Superior temporal gyrus (tissue), 1 donor: ENCODE measurements at regions not wholly inside any gene's neighbourhood (a gene's known extent, or its start where the extent isn't known, plus 50 kb on each side); places are given as distances from the start of the nearest gene placed in this dataset.

ENCODE experiments used
- DNase-seq: peaks from one replicate; pipeline ENCODE4 v3.0.0-alpha.2; 2016; ENCODE audit errors: extremely low spot score

DNA sequence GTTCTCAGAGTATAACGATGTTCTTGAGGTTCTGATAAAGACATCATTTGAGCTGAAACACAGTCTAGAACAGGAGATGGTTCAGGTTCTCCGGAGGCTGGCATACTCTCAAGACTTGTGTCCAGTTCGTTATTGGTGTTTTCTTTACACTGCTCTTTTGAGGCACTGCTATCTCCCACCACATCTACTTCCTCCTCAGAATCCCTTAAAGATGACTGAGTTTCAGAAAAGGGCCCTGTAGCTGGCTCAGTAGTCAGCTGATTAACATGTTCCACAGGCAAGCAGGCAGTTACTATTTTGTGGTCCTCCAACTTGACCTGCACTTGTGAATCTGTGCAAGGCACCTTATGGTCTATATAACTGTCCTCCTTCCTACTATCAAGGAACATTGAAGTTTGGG is 50.2 kb downstream of the ZZZ3 start:
- no peak for DNase-seq

DNA sequence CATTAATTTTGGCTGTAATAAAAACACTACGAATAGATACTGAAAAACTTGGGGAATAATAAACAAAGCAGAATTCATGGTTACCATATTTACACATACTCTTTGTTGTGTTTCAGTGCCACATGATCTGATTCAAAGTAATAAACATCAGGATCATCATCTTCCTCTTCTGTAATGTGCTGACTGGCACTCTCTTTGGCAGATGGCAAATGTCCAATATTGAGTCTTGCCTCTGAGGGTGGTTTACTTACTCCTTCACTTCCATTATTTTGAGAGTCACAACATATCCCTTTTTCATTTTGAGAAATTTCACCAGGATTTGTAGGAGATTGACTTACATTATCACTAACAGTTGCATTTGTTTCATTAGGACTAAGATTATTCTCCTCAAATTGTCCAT is 50.7 kb downstream of the ZZZ3 start:
- peak; percentile 31 for DNase-seq

DNA sequence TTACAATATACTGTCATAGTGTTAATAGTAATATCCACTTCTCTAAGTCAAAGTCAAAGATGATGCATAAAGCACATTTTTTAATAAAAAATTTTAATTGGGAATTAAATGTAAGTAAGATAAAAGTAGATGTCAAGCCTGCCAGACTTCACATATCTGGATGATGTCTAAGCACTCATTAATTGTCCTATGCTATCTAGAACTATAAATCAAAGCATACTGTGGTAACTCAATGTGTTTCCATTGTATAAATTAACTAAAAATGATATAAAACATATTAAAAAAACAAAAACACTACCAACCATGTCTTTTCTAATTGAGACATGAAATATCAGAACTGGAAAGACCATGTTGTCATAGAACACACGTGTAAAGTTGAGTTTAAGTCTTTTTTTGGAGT is 51.2 kb downstream of the ZZZ3 start:
- peak; percentile 8 for DNase-seq

DNA sequence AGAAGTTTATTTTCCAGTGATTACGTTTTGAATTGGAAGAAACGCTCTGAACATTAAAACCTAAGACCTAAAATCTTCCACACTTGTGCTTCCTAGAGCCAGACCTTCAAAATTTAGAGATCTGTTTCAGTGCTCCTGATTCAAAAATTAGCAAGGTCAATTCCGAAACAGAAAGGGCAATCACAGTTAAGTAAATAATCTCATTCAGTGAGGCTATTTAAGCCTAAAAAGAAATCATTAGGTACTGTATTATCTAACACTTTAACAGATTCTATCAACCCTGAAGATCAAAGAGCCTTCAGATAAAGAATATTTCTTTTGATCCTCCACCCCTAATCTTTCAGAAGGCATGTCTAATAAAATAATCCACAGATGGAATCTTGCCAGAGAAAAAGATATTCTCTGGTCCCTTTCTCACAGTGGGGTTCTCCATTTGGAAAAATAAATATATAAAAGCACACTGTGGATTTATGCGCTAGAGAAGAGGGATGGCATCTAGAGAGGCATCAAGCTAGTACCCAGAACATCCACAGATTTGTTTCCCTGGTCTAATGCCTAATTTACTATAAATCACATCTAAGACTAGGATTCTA is 54.4 kb downstream of the ZZZ3 start:
- DNase-seq = no peak

DNA sequence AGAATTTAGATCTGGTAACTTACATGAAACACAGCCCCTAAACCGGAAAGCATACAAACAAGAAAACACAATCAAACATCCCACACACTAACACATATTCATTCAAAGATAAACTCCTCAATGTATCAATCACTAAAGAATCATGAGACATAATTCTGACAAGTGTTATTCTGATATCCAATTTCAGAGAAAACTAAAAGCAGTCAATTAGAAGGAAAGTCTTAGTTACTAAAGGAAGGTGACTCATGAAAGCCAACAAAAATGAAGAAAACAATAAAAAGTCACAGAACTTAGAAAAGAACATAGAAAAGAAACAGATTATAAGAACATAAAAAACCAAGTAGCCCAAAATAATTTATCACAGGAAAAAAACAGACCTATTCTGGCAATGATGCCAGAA is 57.2 kb downstream of the ZZZ3 start:
- no peak for DNase-seq

DNA sequence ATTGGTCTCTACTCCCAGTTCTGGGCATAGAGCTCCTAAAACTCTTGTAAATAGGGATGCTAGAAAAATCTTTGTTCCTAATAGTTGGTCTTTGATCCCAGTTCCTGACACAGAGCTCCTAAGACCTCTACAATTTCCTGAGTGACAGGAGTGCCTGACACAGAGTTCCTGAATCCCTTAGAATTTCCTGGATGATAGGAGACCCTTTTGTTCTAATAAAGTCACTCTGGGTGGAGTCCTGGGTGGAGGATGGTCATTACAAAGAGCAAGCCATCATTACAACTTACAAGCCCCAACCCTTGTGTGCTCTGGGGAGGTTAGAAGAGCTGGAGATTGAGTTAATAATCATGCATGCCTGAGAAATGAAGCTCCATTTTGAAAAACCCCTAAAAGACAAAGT is 58.4 kb downstream of the ZZZ3 start:
- no peak for DNase-seq

DNA sequence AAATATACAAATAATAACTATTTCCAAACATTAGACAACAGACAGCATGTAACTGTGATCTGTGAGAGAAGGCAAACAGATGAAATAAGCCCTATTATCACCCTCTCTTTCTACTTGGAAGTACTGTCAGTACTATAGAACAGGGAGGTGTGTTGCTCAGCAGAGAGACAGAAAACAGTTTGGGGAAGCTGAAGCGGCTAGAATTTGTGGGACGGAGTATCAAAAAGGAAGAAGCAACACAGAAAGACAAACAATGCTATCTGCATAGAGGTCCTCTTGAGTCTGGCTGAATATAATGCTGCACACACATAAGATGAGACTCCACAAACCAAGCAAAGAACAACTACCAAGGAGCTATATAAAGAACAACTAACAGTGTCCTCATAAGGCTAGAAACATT is 59.4 kb downstream of the ZZZ3 start:
- DNase-seq = peak; percentile 36

DNA sequence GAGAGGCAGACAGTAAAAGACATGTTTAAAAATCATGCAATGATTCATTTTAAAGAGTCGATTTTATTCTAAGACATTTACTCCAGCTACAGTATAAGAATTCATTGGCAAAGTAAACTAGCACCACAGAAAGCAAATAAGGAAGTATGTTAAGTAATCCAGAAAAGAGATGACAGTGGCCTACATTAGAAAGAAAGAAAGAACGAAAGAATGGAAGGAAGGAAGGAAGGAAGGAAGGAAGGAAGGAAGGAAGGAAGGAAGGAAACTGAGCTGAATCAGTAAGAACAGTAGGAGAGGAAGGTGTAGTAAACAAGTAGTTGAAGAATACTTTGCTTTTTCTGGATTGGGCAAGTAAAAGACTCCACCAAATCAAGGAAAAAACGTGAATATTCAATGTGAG is 62.2 kb downstream of the ZZZ3 start:
- DNase-seq = no peak

DNA sequence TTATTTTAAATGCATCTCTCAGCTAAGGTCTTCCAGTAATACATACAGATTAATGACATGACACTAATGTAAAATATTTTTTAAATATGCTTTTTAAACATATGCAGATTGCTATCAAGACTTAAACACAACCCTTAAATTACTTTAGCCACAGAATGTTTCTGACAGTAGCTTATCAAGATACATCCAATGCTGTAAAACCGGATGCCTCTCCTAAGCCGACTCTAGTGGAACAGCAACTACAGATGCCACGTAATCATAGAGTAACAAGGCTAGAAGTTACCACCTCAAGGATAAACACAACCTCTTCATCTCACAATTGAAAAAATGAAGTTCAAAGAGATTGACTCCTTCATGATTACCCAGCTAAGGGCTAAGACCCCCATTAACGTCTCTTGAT is 68.4 kb downstream of the ZZZ3 start:
- DNase-seq = no peak
